GM23338 (cell line): ENCODE measurements at regions not wholly inside any gene's neighbourhood (a gene's known extent, or its start where the extent isn't known, plus 50 kb on each side); places are given as distances from the start of the nearest gene placed in this dataset.

ENCODE experiments used
- ATAC-seq: fragments of 200-7000 bp; cut with Tn5 transposase; 3 replicates; pipeline ENCODE4 v1.9.1; 2020
- DNase-seq: peaks from one replicate; pipeline ENCODE4 v3.0.0-alpha.2; 2015; ENCODE audit warnings: low spot score
- H2AFZ ChIP-seq: fragments of 200-600 bp; sonication (generic); 2 replicates; pipeline ENCODE4 v1.8.0; 2016; ENCODE audit warnings: antibody characterized with exemption, mild to moderate bottlenecking, moderate library complexity
- H3F3A ChIP-seq: fragments of 200-600 bp; sonication (generic); replicated peaks from 2 replicates; pipeline ENCODE4 v1.8.0; 2017; ENCODE audit warnings: antibody characterized with exemption, mixed run types, low read depth
- H3K27ac ChIP-seq: fragments of 200-600 bp; sonication (generic); 2 replicates; pipeline ENCODE4 v1.6.1; 2016; ENCODE audit warnings: low read depth
- H3K27me3 ChIP-seq: fragments of 200-600 bp; sonication (generic); 2 replicates; pipeline ENCODE4 v1.8.0; 2016; ENCODE audit warnings: mild to moderate bottlenecking, mixed run types, moderate library complexity; ENCODE audit not compliant: insufficient read depth
- H3K36me3 ChIP-seq: fragments of 200-600 bp; sonication (generic); 2 replicates; pipeline ENCODE4 v1.8.0; 2016; ENCODE audit warnings: mild to moderate bottlenecking; ENCODE audit not compliant: insufficient read depth
- H3K4me1 ChIP-seq: fragments of 200-600 bp; sonication (generic); 2 replicates; pipeline ENCODE4 v1.8.0; 2016; ENCODE audit warnings: mild to moderate bottlenecking, moderate library complexity; ENCODE audit not compliant: insufficient read depth
- H3K4me2 ChIP-seq: fragments of 200-600 bp; sonication (generic); 2 replicates; pipeline ENCODE4 v1.7.1; 2017; ENCODE audit warnings: mixed run types
- H3K4me3 ChIP-seq: fragments of 200-600 bp; sonication (generic); 2 replicates; pipeline ENCODE4 v1.6.1; 2016; ENCODE audit warnings: mixed run types
- H3K79me2 ChIP-seq: fragments of 200-600 bp; sonication (generic); replicated peaks from 2 replicates; pipeline ENCODE4 v1.8.0; 2017; ENCODE audit warnings: mild to moderate bottlenecking; ENCODE audit not compliant: insufficient read depth
- H3K9me2 ChIP-seq: fragments of 200-600 bp; sonication (generic); 2 replicates; pipeline ENCODE4 v1.8.0; 2017; ENCODE audit not compliant: insufficient read depth
- H4K20me1 ChIP-seq: fragments of 200-600 bp; sonication (generic); replicated peaks from 2 replicates; pipeline ENCODE4 v1.8.0; 2017; ENCODE audit warnings: mild to moderate bottlenecking; ENCODE audit not compliant: insufficient read depth
- H3K27ac Mint-ChIP-seq: 2 replicates; pipeline ENCODE4 v1.8.0; 2020; ENCODE audit warnings: inconsistent platforms, mild to moderate bottlenecking, moderate library complexity, mixed read lengths
- H3K27me3 Mint-ChIP-seq: 3 replicates; pipeline ENCODE4 v1.8.0; 2022; ENCODE audit warnings: low read depth, mild to moderate bottlenecking, moderate library complexity, mixed read lengths, inconsistent platforms; ENCODE audit not compliant: insufficient read depth, poor library complexity
- H3K36me3 Mint-ChIP-seq: 3 replicates; pipeline ENCODE4 v1.8.0; 2021; ENCODE audit warnings: low read depth, mild to moderate bottlenecking, inconsistent platforms, moderate library complexity, mixed read lengths
- H3K4me1 Mint-ChIP-seq: 3 replicates; pipeline ENCODE4 v1.8.0; 2020; ENCODE audit warnings: mild to moderate bottlenecking, inconsistent platforms, mixed read lengths
- H3K4me3 Mint-ChIP-seq: 3 replicates; pipeline ENCODE4 v1.8.0; 2021; ENCODE audit warnings: moderate library complexity, mild to moderate bottlenecking, inconsistent platforms, mixed read lengths
- H3K9me3 Mint-ChIP-seq: 3 replicates; pipeline ENCODE4 v1.8.0; 2020; ENCODE audit warnings: moderate library complexity, mild to moderate bottlenecking, inconsistent platforms, mixed read lengths
- CTCF ChIP-seq, 2 experiments: fragments of 200-600 bp in 1 of 2; sonication (generic) in 1 of 2; conservative IDR thresholded peaks; 2 replicates each; pipeline versions ENCODE4 v1.5.1 to v1.6.1; 2016 to 2017; ENCODE audit warnings: antibody characterized with exemption in 2 of 2, low read depth in 2 of 2, mild to moderate bottlenecking in 2 of 2, moderate library complexity in 1 of 2
- EZH2 ChIP-seq: fragments of 200-600 bp; sonication (generic); IDR thresholded peaks from one replicate; pipeline ENCODE4 v1.8.0; 2017; ENCODE audit warnings: antibody characterized with exemption, mild to moderate bottlenecking, low read depth; ENCODE audit not compliant: unreplicated experiment
- JUNB ChIP-seq: IDR thresholded peaks from one replicate; pipeline ENCODE4 v1.6.1; 2016; ENCODE audit warnings: antibody characterized with exemption; ENCODE audit not compliant: unreplicated experiment
- NANOG ChIP-seq: IDR thresholded peaks from 2 replicates; pipeline ENCODE4 v1.6.1; 2016; ENCODE audit warnings: antibody characterized with exemption, borderline replicate concordance
- POLR2AphosphoS5 ChIP-seq: IDR thresholded peaks from 2 replicates; pipeline ENCODE4 v1.6.1; 2016; ENCODE audit warnings: antibody characterized with exemption, low read depth
- ZNF331 ChIP-seq: fragments of 250-450 bp; sonication (Bioruptor Pico); IDR thresholded peaks from 2 replicates; pipeline ENCODE4 v1.5.0; 2020; ENCODE audit warnings: low read depth, mild to moderate bottlenecking, moderate library complexity
- ZNF462 ChIP-seq: fragments of 250-450 bp; sonication (Bioruptor Pico); IDR thresholded peaks from 2 replicates; pipeline ENCODE4 v1.5.0; 2020; ENCODE audit warnings: mild to moderate bottlenecking, moderate library complexity

GRCh38 chr2:129729011-129729410 lies 250.5 kb upstream of the RAB6C start:
- Histone ChIP-seq H3K4me3 (no peak overlapping the region), H3K4me2 (no peak overlapping the region), H4K20me1 (no peaks in the 10 kb centered on the region), H3K4me1 (no peaks in the 10 kb centered on the region), H3K79me2 (no peaks in the 10 kb centered on the region), H3K9me2 (0 out of 2 replicates have a peak, but pooled peaks cover 2% of the 10 kb centered on the region), H3K27ac (no peak overlapping the region), H3K27me3 (no peaks in the 10 kb centered on the region), H3F3A (no peaks in the 10 kb centered on the region), H2AFZ (no peak overlapping the region), H3K36me3 (no peaks in the 10 kb centered on the region)
- DNase-seq, result no peak
- Mint-ChIP-seq H3K9me3 (no peaks in the 10 kb centered on the region), H3K4me1 (peaks cover 10% of the 10 kb centered on the region; the same call in 2 of the 3 replicates), H3K27me3 (no peaks in the 10 kb centered on the region), H3K36me3 (no peaks in the 10 kb centered on the region), H3K27ac (peak overlapping the region; percentile 40; the same call in 1 of the 2 replicates), H3K4me3 (no peak overlapping the region)
- TF ChIP-seq ZNF462 (CRISPR knock-in tag), result no peak
- TF ChIP-seq EZH2, result no peak
- no peak for TF ChIP-seq NANOG
- no peak for TF ChIP-seq POLR2AphosphoS5
- no peak for TF ChIP-seq JUNB
- TF ChIP-seq ZNF331, result no peak
- no peak for TF ChIP-seq CTCF (conservative IDR thresholded peaks at IDR 0.05; ENCODE audit: low read depth in 2 of 2)
- ATAC-seq, result no peak
